HT-29 (cell line): ENCODE measurements at regions not wholly inside any gene's neighbourhood (a gene's known extent, or its start where the extent isn't known, plus 50 kb on each side); places are given as distances from the start of the nearest gene placed in this dataset.

Experiments
- DNase-seq: peaks from one replicate; pipeline ENCODE4 v3.0.0-alpha.2; 2015; ENCODE audit warnings: low spot score

DNA sequence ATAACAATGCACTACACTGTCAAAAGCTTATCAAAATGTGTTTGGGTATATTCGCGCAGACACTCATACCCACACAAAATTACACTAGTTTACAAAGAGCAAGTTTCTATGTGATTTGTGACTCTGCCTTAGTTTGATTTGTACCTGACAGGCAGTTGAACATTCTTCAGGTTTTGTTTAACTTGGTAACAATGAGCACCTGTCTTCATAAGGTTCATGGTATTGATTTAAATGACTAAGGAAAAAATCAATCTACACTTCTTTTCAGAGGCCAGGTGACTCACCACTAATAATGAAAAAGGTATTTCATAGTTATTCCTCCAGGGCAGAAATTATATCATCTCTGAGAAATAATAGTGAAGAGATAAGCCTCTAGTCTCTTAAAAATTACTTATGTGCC, 1114.6 kb upstream of the AGA start:
- DNase-seq: peak; percentile 53

DNA sequence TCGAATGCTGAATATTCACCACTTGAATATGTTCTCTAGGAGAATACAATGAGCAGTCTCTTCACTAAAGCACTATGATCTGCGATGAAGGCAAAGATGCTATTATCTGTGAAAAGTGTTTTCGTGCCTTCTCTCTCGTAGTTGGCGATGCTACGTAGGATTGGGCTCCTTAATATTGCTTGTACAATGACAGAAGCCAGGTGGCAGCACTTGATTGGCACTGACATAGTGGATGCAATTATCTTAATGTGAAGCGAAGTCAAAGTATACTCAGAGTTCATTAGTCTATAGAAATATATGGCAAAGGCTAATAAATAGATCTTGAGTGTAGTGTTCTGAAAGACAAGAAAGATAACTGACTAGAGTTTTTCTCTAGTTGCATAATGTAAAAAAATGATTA, 1135.7 kb upstream of the AGA start:
- peak; percentile 9 for DNase-seq

DNA sequence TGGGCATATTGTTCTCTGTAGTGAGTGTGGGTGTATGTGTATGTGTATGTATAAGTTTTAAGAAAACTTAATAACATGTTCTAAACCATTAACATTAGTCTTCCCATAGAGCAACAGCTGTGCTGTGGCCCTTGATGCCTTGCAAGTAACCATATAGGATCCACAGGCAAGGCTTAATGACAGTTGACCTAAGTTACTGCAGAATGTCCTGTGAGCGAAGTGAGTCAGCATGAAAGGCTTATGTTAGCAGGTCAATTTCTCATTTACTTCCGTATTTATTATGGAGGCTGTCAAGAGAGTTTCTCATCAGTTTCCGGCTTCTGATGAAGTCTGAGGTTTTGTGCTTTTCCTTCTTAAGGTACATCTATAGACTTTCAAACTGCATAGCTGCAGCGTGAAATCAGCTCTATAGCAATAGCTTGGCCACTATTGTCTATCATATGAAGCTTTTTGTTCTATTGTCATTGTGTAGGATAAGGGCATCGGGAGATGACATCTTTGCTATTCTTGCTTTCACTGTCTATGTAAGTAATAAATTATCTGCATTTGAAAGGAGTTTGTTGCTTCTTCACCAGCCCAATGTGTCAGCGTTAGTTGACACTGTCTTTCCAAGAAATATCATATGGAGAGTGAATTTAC, 1153.4 kb upstream of the AGA start:
- no peak for DNase-seq

DNA sequence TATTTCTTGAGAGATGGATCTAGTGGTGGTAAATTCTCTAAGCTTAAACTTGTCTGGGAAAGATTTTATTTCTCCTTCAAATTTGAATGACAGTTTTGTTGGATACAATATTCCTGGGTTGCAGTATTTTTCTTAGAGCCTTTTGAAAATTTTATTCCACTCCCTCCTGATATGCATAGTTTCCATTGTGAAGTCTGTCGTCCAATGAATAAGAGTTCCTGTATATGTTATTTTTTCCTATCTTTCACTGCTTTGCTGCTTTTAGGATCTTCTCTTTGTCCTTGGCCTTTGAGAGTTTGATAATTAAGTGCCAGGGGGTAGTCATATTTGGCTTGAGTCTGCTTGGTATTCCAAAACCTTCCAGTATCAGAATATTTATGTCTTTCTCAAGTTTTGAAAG, 1156.4 kb upstream of the AGA start:
- no peak for DNase-seq

DNA sequence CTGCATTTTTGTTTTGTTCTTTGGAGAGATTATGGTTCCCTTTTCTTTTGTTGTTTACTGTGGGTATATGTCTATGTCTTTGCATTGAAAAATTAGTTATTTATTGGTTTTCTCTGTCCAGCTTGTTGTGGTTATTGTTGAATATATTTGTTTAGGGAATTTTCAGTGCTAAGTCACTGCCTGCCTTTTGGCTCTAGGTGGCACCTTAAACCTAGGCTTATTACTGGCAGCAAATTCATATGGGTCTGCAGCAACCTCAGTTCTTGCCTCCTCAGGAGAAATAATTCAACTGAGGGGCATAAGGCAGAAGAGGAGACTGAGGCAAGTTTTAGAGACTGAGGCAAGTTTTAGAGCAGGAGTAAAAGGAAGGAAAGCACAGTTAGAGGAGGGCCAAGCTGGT, 1157.3 kb upstream of the AGA start:
- no peak for DNase-seq

DNA sequence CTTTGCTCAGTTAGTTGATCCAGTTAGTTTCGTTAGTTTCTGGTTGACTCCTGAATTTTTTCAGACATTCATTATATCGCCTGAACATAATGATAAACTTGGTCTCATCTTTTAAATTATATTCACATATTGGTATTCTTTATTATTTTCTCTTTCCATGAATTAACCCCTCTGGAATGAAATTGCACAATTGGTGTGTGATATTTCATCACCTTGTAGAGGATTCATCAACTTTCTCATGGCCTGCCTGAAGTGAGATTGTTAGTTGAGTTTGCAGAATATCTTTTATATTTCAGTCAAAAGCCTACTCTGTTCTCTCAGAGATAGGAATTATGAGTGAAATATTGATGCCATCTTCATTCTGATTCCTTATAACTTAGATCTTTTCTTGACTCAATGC, 1160.6 kb upstream of the AGA start:
- no peak for DNase-seq

DNA sequence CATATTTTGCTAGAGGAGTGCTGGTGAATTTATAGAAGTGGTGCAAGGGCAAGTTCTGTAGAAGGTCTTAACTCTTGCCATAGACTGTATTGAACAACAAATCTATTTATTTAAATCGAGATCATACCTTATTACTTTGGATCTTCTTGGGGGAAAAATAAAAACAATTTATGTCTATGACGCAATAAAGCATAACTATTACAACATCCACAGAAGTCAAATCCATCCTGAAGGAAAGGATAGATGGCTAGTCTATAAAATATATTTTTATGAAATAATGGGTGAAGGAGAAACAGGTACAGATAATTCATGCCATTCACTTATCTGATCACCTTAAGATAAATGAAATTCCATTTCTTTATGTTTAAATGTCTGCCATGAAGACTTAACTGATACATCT, 1168.8 kb upstream of the AGA start:
- no peak for DNase-seq

DNA sequence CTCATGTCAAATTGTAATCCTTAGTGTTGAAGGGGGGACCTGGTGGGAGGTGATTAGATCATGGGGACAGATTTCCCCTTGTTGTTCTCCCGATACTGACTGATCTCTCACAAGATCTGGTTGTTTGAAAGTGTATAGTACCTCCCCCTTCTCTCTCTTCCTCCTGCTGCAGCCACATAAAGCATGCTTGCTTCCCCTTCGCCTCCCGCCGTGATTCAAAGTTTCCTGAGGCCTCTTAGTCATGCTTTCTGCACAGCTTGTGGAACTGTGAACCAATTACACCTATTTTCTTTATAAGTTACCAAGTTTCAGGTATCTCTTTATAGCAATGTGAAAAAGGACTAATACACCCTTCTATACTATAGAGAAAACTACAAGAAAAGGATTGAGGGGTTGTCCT, 1170.5 kb upstream of the AGA start:
- DNase-seq: no peak

DNA sequence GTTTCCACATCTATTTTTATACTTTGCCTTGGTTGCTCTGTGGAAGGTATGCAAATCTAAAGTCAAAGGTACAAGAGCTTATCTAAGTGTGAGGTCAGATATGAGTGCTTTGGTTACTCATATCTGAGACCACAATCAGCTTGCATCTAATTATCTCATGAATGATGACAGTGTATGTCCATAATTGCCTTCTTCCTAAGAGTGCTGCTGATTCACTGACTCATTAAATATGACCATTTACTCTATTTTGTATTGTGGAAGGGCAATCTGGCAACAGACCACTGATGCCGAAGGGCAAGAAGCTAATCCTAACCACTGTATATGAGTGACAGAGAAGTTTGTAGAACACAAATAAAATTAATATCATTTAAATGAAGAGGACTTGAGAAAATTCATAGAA, 1190.2 kb upstream of the AGA start:
- no peak for DNase-seq

DNA sequence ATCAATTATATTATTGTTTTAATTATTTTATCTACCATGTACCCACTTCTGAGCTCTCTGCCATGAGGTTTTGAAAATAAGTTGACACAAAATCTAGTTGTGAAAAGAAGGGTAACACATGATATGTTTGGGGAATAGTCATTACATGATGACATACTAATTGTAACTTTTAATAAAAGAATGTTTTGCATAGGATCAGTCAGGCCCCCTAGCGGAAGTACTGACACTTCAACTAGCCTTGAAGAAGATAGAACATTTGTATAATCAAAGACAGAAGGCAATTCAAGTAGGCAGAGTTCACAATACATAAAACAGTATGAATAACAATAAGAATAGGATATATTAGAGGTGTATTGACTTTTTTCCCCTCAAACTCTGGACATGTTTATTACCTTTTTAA, 1191.0 kb upstream of the AGA start:
- peak; percentile 13 for DNase-seq

DNA sequence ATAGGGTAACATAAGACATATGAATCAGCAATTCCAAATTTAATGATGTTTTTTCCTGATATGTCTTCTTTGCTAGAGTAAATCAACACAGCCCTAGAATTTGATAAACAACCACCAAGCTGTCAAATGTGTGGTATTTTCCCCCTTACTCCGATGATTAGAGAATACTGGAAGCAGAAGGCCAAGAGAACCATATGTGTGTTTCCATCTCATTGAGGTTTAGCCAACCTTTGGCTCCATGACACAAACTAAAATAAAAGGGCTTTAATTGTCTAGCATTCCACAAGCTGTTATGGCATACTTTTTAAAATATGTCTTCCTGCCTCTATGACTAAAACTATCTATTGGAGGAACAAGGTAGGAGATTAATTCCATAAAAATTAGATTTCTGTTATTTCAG, 1222.4 kb upstream of the AGA start:
- DNase-seq: no peak

DNA sequence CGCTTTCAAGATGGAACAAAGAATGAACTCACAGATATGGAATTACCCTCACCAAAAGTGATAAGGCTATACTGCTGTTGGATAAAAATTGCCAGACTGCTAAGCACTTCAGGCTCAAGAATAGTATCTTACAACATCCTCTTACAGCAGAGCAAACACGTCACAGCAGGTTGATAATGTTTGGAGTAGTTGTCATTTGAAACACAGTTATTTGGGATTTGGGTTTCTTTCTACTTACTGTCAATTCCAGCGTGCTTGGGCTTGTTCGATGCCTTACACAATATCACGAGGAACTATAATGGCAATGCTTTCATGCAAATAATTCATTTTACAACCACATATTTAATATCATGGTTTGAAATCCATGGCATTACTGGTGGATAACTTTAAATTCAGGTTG, 1223.7 kb upstream of the AGA start:
- no peak for DNase-seq

DNA sequence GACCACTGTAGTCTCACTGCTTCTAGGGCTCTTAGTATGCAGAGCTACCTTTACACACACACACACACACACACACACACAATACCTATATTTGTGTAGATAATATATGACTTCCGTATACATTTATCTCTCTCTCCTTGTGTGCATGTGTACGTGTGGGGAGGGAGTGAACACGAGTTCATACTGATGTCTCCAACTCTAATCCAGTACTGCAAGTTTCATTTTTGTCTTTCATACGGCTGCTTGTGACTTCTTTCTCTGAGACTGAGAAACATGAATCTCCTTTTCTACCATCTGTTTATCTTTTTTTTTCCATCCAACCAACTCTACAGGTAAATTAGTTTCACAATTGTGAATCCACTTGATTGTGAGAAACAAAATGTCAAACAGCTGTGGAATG, 1229.5 kb upstream of the AGA start:
- no peak for DNase-seq

DNA sequence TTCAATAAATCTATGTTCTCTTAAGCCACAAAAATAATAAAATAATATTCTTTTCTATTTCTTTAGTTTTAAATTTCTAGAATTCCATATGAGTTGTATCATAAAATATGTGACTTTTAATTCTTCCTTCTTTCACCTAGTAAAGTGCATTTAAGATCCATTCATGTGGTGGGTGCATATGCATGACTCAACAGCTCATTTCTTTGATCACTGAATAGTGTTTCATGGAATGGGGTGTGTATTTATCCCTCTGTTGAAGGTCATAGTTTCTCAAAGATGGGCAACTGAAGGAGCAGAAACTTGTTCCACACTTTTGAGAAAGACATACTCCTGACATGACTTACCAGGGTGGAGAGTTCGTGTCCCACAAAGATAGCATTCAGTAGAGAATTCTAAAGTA, 1230.3 kb upstream of the AGA start:
- no peak for DNase-seq

DNA sequence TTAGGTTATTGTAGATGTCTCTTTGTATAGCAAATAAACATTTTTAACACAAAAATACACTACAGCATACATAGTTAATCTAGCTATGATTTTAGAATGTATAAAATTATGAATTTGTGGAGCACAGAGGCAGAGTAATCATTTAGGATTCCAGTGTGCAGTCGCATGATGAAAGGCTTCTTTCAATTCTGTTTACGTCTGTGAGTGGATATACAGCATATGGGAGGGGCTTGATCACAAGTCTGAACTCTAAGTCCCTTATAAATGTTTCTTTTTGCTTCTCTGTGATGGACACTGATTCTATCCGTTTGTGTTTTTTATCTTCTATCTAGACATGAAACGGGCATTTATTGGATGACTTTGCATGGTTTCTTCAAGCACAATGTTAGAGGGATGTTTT, 1239.6 kb upstream of the AGA start:
- DNase-seq: no peak

DNA sequence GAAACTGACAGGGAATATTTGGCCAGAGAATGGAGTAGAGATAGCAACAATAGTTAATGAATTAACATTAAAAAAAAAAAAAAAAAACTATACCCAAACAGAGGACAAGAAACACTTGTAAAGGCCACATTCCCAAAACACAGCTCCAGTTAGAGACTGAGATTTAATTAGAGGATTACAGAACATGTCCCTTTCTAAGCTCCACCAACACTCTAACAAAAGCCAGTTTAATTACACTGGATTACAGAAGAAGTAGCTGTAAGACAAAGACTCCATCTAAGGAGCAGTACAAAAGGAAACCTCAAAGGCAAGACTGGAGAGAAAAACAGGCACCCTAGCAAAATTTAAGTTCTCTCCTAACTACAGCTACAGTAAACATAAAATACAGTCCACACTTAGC, 1247.7 kb upstream of the AGA start:
- DNase-seq: no peak

DNA sequence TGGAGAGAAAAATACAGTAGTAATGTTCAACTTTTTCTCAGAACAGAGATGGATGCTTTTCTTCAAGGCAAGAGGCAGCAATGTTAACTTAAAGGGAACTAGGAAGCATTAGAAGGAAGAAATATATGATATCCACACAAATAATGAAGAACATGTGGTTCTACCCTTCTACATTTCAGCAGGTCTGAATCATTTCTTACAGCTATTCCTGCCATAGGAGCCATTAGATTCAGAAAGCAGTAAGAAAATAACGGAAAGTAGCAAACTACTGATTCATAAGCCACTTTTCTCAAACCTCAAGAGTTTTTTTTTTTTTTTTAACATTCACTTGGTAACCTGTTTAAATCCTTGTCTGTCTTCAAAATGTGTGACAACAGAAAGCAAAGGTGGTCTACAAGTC, 1251.6 kb upstream of the AGA start:
- DNase-seq: no peak

DNA sequence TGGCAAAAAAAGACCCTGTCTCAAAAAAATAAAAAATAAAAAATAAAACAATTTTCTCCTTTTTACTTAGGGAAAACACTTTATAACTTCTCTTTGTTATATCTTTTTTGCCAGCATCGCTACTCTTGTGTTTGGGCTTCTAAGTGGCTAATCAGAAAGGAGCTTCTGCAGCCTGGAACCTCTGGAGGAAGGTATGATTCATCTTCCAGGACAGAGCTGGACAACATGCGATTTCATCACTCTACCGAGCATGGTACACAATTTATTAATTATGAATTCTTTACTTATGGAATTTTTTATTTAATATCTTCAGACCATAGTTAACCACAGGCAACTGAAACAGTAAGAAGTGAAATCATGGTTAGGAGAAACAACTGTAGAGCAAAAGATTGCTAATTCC, 1254.3 kb upstream of the AGA start:
- DNase-seq: no peak

DNA sequence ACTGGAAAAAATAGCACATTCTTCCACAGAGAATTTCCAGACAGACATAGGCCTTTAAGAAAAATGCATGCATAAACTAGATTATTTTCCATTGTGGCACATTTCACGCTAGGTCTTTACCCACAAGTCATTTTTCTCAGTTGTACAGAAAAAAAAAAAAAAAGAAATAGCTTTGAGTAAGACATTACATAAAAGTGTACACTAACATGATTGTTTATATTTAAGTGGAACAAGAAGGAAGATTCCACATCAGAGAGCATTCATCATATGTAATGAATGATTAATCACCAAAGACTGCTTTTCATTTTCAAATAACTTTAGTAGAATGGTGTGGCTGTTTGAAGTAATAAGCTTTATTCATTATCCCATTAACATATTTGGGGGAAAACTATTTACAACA, 1270.2 kb upstream of the AGA start:
- no peak for DNase-seq

DNA sequence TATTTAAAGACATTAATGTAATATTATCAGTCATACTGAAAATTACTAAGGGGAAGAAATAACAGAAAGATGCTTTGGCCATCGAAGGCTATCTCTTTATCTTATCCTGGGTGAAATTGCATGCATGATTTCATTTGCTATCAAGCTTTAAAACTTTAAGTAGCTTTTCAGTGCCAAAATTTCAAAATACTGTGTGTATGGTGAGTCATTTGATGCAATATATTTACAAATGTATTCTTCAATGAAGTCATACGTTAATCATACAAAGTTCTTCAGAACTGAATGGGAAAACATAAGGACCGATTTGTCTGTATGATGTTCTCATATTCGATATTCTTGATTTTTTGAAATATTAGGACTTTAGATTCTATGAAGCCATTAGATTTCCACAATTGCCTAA, 1295.8 kb upstream of the AGA start:
- DNase-seq: no peak

DNA sequence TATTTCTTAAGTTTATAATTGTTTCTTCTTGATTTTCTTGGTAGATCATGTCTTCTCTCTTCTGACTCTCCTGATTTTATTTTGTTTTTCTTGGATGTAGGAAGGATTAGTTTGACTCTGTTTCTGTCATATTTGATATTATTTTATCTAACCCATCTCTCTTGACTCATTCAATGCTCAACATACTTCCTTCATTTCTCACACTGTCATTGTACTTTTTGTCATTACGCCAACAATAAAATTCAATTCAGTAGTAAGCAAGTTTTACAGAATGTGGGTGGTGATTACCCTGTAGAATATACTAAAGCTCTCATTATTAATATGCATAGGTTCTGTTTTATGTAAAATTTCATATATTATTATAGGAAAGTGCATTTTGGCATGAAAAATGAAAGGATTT, 1303.0 kb upstream of the AGA start:
- DNase-seq: no peak

DNA sequence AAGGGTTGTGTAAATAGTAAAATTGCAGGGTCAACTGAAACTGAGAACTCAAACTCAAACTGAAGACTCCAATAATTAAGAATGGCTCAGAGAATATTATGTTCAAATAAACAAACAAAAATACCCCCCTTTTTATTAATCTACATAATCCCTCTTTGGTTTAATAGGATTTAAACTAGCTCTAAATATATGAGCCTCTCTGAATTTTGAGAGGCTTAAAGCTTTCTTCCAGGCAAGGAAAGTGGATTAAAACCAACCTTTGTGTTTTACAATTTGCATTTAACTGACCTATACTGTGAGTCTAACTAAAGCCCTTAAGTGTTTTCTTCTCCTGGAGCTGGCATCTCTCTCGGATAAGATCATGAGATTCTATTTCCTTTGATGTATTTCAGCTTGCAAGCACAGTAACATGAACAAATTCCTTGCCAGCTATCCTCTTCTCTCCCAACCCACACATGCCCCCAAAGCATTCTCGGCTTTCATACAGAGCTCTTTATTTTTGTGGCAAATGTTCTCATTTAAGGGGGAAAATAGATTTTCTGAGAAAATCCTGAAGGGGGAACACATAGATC, 1310.8 kb upstream of the AGA start:
- DNase-seq: no peak

DNA sequence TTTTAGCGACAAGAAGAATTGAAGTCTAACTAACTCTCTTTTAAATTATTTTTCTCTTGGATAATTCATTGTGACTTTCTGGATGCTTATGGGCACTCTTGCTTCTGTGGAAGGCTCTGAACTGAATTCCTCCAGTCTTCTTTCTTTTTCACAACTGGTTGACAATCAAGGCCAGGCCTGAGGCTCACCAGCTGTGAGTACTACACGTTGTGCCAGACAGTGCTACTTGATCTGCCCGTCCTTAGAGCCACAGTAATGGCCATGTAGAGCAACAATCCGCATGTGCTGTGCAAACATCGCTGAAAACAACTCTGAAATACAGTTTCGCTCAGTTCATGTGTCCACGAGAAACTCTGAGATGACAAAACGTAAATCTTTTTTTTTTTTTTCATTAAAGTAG, 1336.3 kb upstream of the AGA start:
- no peak for DNase-seq

DNA sequence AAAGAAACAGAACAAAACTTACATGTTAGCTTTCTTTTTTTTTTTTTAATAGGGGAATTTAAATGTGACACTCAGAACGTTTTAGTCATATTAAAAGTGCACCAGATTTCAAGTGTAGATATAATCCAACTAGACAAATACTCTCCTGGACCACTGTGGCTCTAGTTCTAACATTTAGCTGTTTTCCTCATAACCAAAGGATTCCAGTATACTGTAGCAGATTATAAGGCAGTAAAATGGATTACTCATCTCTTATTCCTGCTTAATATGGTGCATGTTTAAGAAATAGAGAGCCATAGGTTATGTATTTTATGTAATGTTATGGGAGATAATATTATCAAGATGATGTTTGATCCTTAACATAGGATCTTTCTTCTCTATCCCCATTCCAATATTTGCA, 1339.5 kb upstream of the AGA start:
- DNase-seq: no peak
